ENCODE measurements at regions not wholly inside any gene's neighbourhood (a gene's known extent, or its start where the extent isn't known, plus 50 kb on each side); places are given as distances from the start of the nearest gene placed in this dataset.

DNA sequence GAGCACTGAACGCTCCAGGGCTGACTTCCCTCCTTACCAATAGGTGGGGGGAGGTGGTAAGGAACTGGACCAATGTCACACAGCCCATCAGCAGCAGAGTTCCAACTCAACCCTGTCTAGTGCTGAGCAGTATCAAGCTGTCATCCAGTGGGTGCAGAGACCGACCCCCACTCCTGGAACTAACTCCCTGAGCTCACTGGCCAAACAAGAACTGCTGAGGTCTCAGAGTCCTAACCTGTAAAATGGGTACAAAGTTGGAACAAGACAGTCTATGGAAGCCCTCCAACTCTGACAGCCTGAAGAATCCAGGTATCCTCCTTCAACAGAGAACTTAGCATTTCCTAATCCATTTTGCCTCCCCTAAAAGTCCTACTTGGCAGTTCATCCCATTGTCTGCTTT lies 91.1 kb upstream of the CLMN start:
- Histone ChIP-seq H3K27ac (no peak overlapping the region), H3K36me3 (replicated peaks; ENCODE audit: insufficient read depth, low read depth) (no peaks in the 10 kb centered on the region), H3K9me2 (replicated peaks; ENCODE audit: insufficient read depth) (no peaks in the 10 kb centered on the region), H3K79me2 (no peaks in the 10 kb centered on the region), H3K4me1 (ENCODE audit: insufficient read depth) (no peaks in the 10 kb centered on the region), H3K27me3 (no peaks in the 10 kb centered on the region), H3K4me3 (no peak overlapping the region), H2AFZ (no peak overlapping the region), H3K9me3 (ENCODE audit: low read depth) (no peaks in the 10 kb centered on the region), H4K20me1 (ENCODE audit: insufficient read depth, poor library complexity, severe bottlenecking) (no peaks in the 10 kb centered on the region), H3K4me2 (no peak overlapping the region)
- 93% methylated on average over 2 of the region's 2 CpGs for WGBS (ENCODE audit: low lambda C conversion rate, missing lambda C conversion rate)
- no peak for DNase-seq (ENCODE audit: low spot score)
- TF ChIP-seq EZH2 (IDR thresholded peaks at IDR 0.05; ENCODE audit: borderline replicate concordance) (no peak), EZH2phosphoT487 (IDR thresholded peaks at IDR 0.05; ENCODE audit: low read depth, severe bottlenecking, unreplicated experiment) (no peak)
- TF ChIP-seq, protein P1, sequence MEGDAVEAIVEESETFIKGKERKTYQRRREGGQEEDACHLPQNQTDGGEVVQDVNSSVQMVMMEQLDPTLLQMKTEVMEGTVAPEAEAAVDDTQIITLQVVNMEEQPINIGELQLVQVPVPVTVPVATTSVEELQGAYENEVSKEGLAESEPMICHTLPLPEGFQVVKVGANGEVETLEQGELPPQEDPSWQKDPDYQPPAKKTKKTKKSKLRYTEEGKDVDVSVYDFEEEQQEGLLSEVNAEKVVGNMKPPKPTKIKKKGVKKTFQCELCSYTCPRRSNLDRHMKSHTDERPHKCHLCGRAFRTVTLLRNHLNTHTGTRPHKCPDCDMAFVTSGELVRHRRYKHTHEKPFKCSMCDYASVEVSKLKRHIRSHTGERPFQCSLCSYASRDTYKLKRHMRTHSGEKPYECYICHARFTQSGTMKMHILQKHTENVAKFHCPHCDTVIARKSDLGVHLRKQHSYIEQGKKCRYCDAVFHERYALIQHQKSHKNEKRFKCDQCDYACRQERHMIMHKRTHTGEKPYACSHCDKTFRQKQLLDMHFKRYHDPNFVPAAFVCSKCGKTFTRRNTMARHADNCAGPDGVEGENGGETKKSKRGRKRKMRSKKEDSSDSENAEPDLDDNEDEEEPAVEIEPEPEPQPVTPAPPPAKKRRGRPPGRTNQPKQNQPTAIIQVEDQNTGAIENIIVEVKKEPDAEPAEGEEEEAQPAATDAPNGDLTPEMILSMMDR (IDR thresholded peaks at IDR 0.05; ENCODE audit: poor library complexity), result no peak

DNA sequence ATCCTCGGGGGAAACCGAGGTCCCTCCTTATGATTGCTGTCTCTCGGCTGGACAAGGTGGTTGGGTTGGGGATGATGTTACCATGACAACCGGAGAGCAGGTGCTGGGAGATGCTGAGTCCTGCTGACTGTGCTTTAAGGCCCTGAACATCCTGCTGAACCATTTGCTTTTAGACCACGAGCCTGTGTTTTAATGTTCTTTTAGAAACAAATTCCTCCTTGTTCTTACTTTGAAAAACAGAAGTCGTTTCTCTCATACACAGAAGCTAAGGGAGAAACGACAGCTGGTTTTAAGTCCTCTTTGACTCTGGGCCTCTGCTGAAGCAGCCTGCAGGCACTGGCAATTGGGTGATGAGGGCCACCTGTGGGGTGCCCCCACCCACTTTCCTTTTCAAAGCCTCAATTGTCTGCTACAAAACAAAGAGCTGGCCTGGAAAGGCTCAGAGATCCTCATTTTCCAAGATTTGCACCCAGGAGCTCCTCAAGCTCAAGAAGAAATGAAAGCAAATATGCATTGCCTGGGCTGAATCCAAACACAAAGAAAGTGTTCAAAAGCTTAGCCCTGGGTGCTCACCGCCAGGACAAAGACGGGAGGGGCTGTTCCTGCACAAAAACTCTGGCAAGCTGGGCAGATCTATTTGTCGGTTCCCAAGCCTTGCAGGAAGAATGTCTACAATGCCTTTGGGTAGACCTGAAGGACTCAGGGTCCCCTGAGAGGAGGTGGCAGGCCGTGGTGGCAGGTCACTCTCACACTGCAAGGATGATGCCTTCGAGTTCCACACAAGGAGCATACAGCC lies 90.0 kb upstream of the CLMN start:
- WGBS (ENCODE audit: low lambda C conversion rate, missing lambda C conversion rate), result 80% methylated on average over 12 of the region's 12 CpGs
- no peak overlapping the region for H2AFZ ChIP-seq
- no peaks in the 10 kb centered on the region for H3K79me2 ChIP-seq
- no peak overlapping the region for H3K4me3 ChIP-seq
- no peaks in the 10 kb centered on the region for H3K27me3 ChIP-seq
- no peaks in the 10 kb centered on the region for H3K9me2 ChIP-seq (replicated peaks; ENCODE audit: insufficient read depth)
- TF ChIP-seq EZH2phosphoT487 (IDR thresholded peaks at IDR 0.05; ENCODE audit: low read depth, severe bottlenecking, unreplicated experiment) (no peak), EZH2 (IDR thresholded peaks at IDR 0.05; ENCODE audit: borderline replicate concordance) (no peak)
- TF ChIP-seq, protein P1 (IDR thresholded peaks at IDR 0.05; ENCODE audit: poor library complexity), result no peak
- H3K4me1 ChIP-seq (ENCODE audit: insufficient read depth), result no peaks in the 10 kb centered on the region
- no peaks in the 10 kb centered on the region for H4K20me1 ChIP-seq (ENCODE audit: insufficient read depth, poor library complexity, severe bottlenecking)
- H3K36me3 ChIP-seq (replicated peaks; ENCODE audit: insufficient read depth, low read depth), result no peaks in the 10 kb centered on the region
- DNase-seq (ENCODE audit: low spot score), result no peak
- H3K9me3 ChIP-seq (ENCODE audit: low read depth), result no peaks in the 10 kb centered on the region
- H3K27ac ChIP-seq, result no peak overlapping the region
- H3K4me2 ChIP-seq, result no peak overlapping the region

DNA sequence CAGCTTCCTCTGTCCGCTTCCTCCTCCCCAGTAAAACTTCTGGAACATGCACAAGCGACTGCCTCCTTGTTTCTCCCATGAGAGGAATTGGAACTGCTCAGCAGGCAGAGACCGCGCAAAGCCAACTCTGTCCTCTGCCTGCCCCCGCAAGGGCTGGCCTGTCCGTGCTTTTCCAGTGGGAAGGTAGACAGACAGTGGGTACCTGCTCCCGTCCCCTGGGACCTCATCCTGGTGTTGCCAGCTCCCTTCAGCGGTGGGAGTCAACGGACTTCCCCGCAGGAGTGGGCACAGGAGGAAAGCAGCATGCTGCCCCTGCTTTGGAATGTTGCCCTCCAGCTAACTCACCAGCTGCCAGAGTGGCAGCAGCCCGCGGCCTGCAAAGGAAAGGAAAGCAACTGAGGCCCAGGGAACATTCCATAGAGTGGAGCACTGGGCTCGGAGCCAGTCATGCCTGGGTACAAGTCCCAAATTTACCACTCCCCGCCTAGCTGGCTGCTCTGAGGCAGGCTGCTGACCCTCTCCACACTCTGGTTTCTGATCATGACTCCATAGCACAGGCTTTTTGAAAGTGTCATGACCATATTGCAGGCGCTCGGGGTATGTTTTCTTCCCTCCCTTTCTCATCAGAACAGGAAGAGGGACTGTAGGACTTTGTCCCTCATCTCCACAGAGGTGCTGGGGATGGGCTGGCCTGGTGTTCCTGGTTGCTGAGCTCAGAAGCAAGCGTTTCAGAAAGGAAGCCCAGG lies 89.2 kb upstream of the CLMN start:
- Histone ChIP-seq H3K36me3 (replicated peaks; ENCODE audit: insufficient read depth, low read depth) (no peaks in the 10 kb centered on the region), H3K9me3 (ENCODE audit: low read depth) (no peaks in the 10 kb centered on the region), H3K4me2 (no peak overlapping the region), H3K27me3 (no peaks in the 10 kb centered on the region), H2AFZ (no peak overlapping the region), H3K9me2 (replicated peaks; ENCODE audit: insufficient read depth) (no peaks in the 10 kb centered on the region), H3K27ac (no peak overlapping the region), H3K4me3 (no peak overlapping the region), H3K79me2 (no peaks in the 10 kb centered on the region), H3K4me1 (ENCODE audit: insufficient read depth) (no peaks in the 10 kb centered on the region), H4K20me1 (ENCODE audit: insufficient read depth, poor library complexity, severe bottlenecking) (no peaks in the 10 kb centered on the region)
- no peak for DNase-seq (ENCODE audit: low spot score)
- TF ChIP-seq EZH2phosphoT487 (IDR thresholded peaks at IDR 0.05; ENCODE audit: low read depth, severe bottlenecking, unreplicated experiment) (no peak), EZH2 (IDR thresholded peaks at IDR 0.05; ENCODE audit: borderline replicate concordance) (no peak)
- TF ChIP-seq, protein P1 (IDR thresholded peaks at IDR 0.05; ENCODE audit: poor library complexity), result no peak
- 91% methylated on average over 17 of the region's 17 CpGs for WGBS (ENCODE audit: low lambda C conversion rate, missing lambda C conversion rate)
